ENCODE measurements at regions not wholly inside any gene's neighbourhood (a gene's known extent, or its start where the extent isn't known, plus 50 kb on each side); places are given as distances from the start of the nearest gene placed in this dataset.

GRCh38 chr11:11149671-11150459, 203.2 kb downstream of the CSNK2A3 start:
- TF ChIP-seq REST (IDR thresholded peaks at IDR 0.05; ENCODE audit: low read depth) (no peak), EZH2 (IDR thresholded peaks at IDR 0.05) (no peak), YY1 (IDR thresholded peaks at IDR 0.05; ENCODE audit: extremely low read depth, insufficient replicate concordance, low read depth, low read length) (no peak), CTCF (IDR thresholded peaks at IDR 0.05 in 2 of 3, conservative IDR thresholded peaks at IDR 0.05 in 1 of 3; ENCODE audit: borderline replicate concordance in 1 of 3, insufficient read depth in 1 of 3, low read depth in 2 of 3, low read length in 2 of 3) (no peak), ZNF274 (IDR thresholded peaks at IDR 0.05; ENCODE audit: low read depth, low read length) (no peak), CEBPB (IDR thresholded peaks at IDR 0.05; ENCODE audit: low read depth) (no peak), POLR2A (IDR thresholded peaks at IDR 0.05; ENCODE audit: borderline replicate concordance, extremely low read depth, insufficient read depth, insufficient read length) (no peak), POLR2AphosphoS5 (IDR thresholded peaks at IDR 0.05; ENCODE audit: low read depth, low read length) (no peak), EZH2phosphoT487 (IDR thresholded peaks at IDR 0.05; ENCODE audit: borderline replicate concordance) (no peak), EGR1 (IDR thresholded peaks at IDR 0.05; ENCODE audit: low read depth) (no peak)

Measured in HCT116 (cell line).